Omental fat pad (tissue), 3 donors: ENCODE measurements at regions not wholly inside any gene's neighbourhood (a gene's known extent, or its start where the extent isn't known, plus 50 kb on each side); places are given as distances from the start of the nearest gene placed in this dataset.

ENCODE experiments used
- ATAC-seq: fragments of 150-250 bp; one replicate; pipeline ENCODE4 v1.9.1; 2016; ENCODE audit warnings: mild to moderate bottlenecking, moderate library complexity; ENCODE audit not compliant: low FRiP score
- DNase-seq: peaks from one replicate; pipeline ENCODE4 v3.0.0-alpha.2; 2019; ENCODE audit warnings: low spot score
- TF ChIP-seq, protein P1 (sequence below), 3 donors: fragments of 450-650 bp; IDR thresholded peaks; one replicate each; pipeline ENCODE4 v1.5.1; 2016 to 2017; ENCODE audit warnings: antibody characterized with exemption in 3 of 3, mild to moderate bottlenecking in 3 of 3, moderate library complexity in 2 of 3

DNA sequence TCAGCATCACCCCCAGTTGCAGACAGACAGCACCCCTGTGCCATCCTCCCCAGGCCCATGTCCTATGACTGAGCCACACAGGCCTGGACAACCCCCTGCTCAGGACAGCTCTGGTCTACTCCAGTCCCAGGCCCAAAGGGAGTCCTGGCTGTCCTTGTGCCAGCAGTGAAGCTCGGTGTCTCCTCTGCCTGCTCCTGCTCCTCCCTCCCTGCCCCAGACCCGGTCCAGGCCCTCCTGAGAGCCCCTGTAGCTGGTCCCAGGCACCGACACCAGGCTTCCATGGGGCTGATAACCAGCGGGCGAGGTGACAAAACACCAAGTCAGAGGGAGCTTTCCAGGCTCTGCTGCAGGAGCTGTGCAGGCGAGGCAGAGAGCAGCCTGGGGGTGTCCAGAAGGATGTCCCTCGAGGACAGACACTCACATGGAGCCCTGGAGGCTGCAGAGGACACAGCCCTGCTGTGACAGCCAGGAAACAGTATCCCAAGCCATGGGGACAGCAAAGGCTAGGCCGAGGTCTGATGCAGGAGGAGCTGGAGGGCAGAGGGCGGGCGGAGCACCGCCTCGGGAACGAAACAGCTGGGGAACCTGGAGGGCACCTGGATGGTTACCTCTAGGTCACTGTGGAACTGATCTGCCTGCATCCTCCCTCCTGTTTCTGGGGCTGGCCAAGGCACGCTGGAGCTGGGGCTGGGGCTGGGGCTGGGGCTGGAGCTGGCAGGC is 103.8 kb upstream of the PRR20G start:
- no peak for ATAC-seq
- TF ChIP-seq, protein P1, sequence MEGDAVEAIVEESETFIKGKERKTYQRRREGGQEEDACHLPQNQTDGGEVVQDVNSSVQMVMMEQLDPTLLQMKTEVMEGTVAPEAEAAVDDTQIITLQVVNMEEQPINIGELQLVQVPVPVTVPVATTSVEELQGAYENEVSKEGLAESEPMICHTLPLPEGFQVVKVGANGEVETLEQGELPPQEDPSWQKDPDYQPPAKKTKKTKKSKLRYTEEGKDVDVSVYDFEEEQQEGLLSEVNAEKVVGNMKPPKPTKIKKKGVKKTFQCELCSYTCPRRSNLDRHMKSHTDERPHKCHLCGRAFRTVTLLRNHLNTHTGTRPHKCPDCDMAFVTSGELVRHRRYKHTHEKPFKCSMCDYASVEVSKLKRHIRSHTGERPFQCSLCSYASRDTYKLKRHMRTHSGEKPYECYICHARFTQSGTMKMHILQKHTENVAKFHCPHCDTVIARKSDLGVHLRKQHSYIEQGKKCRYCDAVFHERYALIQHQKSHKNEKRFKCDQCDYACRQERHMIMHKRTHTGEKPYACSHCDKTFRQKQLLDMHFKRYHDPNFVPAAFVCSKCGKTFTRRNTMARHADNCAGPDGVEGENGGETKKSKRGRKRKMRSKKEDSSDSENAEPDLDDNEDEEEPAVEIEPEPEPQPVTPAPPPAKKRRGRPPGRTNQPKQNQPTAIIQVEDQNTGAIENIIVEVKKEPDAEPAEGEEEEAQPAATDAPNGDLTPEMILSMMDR (IDR thresholded peaks at IDR 0.05): no peak
- DNase-seq: no peak

DNA sequence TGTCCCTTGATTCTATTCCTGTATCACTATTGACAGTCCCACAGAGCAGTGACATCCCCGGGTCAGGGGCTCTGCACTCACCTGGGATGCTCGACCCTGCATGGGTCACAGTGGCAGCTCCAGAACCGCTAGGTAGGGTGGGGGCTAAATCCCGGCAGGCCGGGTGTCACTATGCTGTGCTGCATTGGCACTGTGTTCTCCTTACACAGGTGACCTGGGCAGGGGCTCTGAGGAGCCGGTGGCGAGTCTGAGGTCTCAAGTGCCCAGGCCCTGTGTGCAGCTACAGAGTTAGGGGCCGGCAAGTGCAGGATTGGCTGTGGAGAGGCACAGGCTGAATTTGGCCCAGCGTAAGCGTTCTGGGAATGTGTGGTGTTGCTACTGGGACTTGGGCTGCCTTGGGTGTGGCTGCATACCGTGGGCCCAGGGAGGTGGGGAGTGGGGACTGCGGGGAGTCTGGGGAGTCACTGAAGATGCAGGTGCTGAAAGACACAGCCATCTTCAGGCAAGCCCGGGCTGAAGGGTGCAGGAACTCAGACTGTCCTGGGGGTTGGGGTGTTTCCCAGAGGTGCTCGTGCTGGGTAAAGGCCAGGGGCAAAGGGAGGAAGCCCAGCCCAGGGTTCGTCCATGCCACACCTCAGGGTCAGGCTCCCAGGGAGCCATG is 102.6 kb upstream of the PRR20G start:
- ATAC-seq: no peak
- TF ChIP-seq, protein P1 (IDR thresholded peaks at IDR 0.05): no peak
- DNase-seq: no peak

DNA sequence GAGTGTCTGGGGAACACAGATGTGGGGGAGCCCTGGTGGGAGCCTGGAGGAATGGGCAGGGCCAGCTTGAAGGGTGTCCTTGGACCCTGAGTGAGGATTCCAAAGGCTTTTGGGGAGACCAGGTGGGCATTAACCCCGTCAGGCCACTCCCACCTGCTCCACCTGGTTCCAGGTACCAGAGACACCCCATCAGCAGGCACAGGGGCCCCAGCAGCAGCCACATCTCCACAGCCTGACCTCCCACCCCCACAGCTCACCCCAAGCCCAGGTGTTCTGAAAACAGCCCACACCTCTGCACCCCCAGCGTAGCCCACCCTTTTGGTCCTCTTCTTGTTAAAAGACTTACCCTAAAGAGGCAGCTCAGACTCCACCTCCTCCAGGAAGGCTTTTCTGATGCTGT is 102.1 kb upstream of the PRR20G start:
- TF ChIP-seq, protein P1 (IDR thresholded peaks at IDR 0.05): no peak
- ATAC-seq (no peak), DNase-seq (no peak)

DNA sequence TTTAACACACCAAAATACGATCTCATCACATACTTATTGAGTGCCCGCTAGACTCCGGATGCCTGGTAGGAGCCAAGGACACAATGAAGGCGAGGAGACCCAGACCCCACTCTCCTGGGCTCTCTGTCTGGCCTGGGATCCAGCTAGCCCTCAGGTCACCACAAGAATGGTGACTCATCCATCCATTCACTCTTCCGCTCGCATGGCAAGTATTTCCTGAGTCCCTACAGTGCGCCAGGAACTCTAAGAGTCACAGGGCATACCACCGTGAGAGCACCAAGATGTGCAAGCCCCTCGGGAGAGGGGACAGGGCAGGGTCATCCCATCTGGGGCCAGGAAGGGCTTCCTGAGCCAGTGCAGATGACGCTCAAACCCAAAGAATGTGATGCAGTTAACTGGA is 101.6 kb upstream of the PRR20G start:
- no peak for DNase-seq

DNA sequence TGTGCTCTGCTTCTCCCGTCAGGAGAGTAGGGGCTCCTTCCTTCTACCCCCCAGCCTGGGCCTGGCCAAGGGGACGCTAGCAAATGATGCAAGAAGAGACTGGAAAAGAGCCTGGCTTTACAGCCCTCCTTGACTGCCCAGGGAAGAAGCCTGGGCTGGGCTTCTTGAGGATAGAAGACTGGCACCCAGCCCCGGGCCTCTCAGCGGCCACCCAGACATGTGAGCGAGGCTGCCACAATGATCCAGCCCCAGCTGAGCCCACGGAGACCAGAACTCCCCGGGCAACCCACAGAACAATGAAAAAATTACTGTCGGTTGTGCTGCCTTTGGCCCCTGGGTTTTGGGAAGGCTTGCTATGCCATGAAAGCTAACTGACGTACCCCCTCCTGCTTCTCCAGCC is 100.6 kb upstream of the PRR20G start:
- TF ChIP-seq, protein P1 (IDR thresholded peaks at IDR 0.05): no peak
- DNase-seq: no peak
- no peak for ATAC-seq

More for the DNA sequence above, 101.6 kb upstream of the PRR20G start:
- TF ChIP-seq, protein P1 (IDR thresholded peaks at IDR 0.05): no peak
- no peak for ATAC-seq

DNA sequence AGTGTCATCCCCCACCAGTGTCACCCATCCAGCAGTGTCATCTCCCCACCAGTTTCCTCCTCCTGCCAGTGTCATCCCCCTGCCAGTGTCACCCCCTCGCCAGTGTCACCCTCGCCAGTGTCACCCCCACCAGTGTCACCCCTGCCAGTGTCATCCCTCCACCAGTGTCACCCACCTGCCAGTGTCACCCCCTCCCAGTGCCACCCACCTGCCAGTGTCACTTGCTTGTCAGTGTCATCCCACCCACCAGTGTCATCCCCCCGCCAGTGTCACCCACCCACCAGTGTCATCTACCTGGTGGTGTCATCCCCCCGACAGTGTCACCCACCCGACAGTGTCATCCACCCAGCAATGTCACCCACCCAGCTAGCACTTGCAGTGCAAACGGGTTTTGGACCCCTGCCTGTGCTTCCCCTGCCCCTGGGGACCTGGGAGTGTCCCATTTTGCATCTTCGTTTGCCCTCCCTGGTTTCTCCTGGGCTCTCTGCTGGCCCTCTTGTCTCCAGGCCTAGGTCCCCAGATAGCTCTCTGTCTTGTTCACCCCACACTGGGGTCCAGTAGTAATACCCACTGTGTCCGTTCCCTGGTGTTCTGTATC is 99.8 kb upstream of the PRR20G start:
- ATAC-seq: no peak
- TF ChIP-seq, protein P1 (IDR thresholded peaks at IDR 0.05): no peak
- DNase-seq: no peak
